ENCODE measurements at regions not wholly inside any gene's neighbourhood (a gene's known extent, or its start where the extent isn't known, plus 50 kb on each side); places are given as distances from the start of the nearest gene placed in this dataset.

DNA sequence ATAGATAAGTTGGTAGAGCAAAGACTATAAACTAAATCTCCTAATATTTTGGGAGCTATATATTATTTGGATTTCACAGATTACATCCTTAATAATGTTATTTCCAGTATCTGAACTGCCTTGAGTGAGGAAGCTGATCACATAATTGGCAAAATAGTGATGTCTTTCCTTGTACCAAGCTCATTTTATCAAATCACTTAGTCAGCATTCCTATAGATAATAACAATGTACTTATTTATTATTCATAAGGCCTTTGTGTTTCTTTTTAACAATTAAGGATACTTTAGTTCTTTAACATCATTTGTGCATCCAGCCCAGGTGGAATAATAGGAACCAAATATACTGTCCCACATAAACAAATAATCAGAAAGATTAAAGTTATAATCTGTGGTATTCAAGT lies 1093.6 kb downstream of the PCDH18 start:
- TF ChIP-seq, protein P1, sequence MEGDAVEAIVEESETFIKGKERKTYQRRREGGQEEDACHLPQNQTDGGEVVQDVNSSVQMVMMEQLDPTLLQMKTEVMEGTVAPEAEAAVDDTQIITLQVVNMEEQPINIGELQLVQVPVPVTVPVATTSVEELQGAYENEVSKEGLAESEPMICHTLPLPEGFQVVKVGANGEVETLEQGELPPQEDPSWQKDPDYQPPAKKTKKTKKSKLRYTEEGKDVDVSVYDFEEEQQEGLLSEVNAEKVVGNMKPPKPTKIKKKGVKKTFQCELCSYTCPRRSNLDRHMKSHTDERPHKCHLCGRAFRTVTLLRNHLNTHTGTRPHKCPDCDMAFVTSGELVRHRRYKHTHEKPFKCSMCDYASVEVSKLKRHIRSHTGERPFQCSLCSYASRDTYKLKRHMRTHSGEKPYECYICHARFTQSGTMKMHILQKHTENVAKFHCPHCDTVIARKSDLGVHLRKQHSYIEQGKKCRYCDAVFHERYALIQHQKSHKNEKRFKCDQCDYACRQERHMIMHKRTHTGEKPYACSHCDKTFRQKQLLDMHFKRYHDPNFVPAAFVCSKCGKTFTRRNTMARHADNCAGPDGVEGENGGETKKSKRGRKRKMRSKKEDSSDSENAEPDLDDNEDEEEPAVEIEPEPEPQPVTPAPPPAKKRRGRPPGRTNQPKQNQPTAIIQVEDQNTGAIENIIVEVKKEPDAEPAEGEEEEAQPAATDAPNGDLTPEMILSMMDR (IDR thresholded peaks at IDR 0.05; ENCODE audit: low read depth, low read length, poor library complexity, severe bottlenecking) = no peak
- TF ChIP-seq EZH2phosphoT487 (IDR thresholded peaks at IDR 0.05; ENCODE audit: borderline replicate concordance, low read length) = no peak
- Histone ChIP-seq H3K9me2 (replicated peaks; ENCODE audit: control insufficient read depth, low read length) (no peaks in the 10 kb centered on the region), H3K4me3 (ENCODE audit: low read length) (no peak overlapping the region), H3F3A (ENCODE audit: control insufficient read depth, insufficient read depth) (no peaks in the 10 kb centered on the region), H3K27ac (ENCODE audit: low read depth, low read length) (no peak overlapping the region), H3K4me1 (ENCODE audit: control insufficient read depth, low read length) (no peaks in the 10 kb centered on the region), H3K9me3 (ENCODE audit: control insufficient read depth, insufficient read depth, low read length) (peaks cover 6% of the 10 kb centered on the region; the same call in 1 of the 2 replicates), H3K27me3 (ENCODE audit: control insufficient read depth, low read length) (no peaks in the 10 kb centered on the region), H3K4me2 (ENCODE audit: low read length) (no peak overlapping the region), H3K36me3 (ENCODE audit: control insufficient read depth, low read length) (no peaks in the 10 kb centered on the region), H4K20me1 (ENCODE audit: control insufficient read depth, insufficient read depth, low read depth, low read length) (no peaks in the 10 kb centered on the region), H3K79me2 (ENCODE audit: control insufficient read depth, low read length) (no peaks in the 10 kb centered on the region)

DNA sequence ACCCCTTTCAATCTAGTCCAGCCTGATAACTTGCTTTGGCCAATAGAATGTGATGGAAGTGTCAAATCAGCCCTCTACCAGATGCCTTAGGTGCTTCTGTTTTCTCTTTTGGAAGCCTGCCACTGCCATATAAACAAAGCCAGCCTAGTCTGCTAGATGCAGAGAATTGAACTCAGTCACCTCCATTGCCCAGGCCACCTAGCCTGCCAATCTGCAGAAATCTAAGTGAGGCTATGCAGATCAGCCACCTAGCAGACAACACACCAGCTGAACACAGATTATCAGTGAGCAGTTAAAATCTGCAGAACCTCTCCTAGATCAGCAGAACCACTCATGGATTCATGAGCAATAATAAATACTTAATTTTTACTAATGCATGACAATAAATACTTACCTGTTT lies 1108.2 kb downstream of the PCDH18 start:
- Histone ChIP-seq H3K9me2 (replicated peaks; ENCODE audit: control insufficient read depth, low read length) (no peaks in the 10 kb centered on the region), H3K4me1 (ENCODE audit: control insufficient read depth, low read length) (no peaks in the 10 kb centered on the region), H3K79me2 (ENCODE audit: control insufficient read depth, low read length) (no peaks in the 10 kb centered on the region), H3K9me3 (ENCODE audit: control insufficient read depth, insufficient read depth, low read length) (no peaks in the 10 kb centered on the region), H3K4me2 (ENCODE audit: low read length) (no peak overlapping the region), H3K4me3 (ENCODE audit: low read length) (no peak overlapping the region), H3F3A (ENCODE audit: control insufficient read depth, insufficient read depth) (no peaks in the 10 kb centered on the region), H3K27ac (ENCODE audit: low read depth, low read length) (no peak overlapping the region), H4K20me1 (ENCODE audit: control insufficient read depth, insufficient read depth, low read depth, low read length) (no peaks in the 10 kb centered on the region), H3K27me3 (ENCODE audit: control insufficient read depth, low read length) (no peaks in the 10 kb centered on the region), H3K36me3 (ENCODE audit: control insufficient read depth, low read length) (no peaks in the 10 kb centered on the region)
- TF ChIP-seq EZH2phosphoT487 (IDR thresholded peaks at IDR 0.05; ENCODE audit: borderline replicate concordance, low read length) = no peak
- TF ChIP-seq, protein P1 (IDR thresholded peaks at IDR 0.05; ENCODE audit: low read depth, low read length, poor library complexity, severe bottlenecking) = no peak

DNA sequence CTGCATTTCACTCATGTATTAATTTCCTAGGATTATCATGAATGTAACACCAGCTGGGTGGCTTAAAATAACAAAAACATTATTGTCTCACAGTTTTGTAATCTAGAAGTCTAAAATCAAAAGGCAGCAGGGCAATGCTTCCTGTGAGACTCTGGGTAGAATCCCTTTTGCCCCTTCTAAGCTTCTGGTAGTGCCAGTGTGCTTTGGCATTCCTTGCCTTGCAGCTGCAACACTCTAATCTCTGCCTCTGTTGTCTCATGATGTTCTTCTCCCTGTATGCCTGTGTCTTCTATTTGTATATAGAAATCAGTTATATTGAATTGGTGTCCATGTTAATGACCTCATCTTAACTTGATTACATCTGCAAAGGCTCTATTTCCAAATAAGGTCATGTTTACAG lies 1117.3 kb downstream of the PCDH18 start:
- Histone ChIP-seq H3K27me3 (ENCODE audit: control insufficient read depth, low read length) (no peaks in the 10 kb centered on the region), H3K4me1 (ENCODE audit: control insufficient read depth, low read length) (no peaks in the 10 kb centered on the region), H3K27ac (ENCODE audit: low read depth, low read length) (no peak overlapping the region), H3K4me3 (ENCODE audit: low read length) (no peak overlapping the region), H3F3A (ENCODE audit: control insufficient read depth, insufficient read depth) (no peaks in the 10 kb centered on the region), H3K9me3 (ENCODE audit: control insufficient read depth, insufficient read depth, low read length) (no peaks in the 10 kb centered on the region), H3K4me2 (ENCODE audit: low read length) (no peak overlapping the region), H3K36me3 (ENCODE audit: control insufficient read depth, low read length) (no peaks in the 10 kb centered on the region), H4K20me1 (ENCODE audit: control insufficient read depth, insufficient read depth, low read depth, low read length) (no peaks in the 10 kb centered on the region), H3K79me2 (ENCODE audit: control insufficient read depth, low read length) (no peaks in the 10 kb centered on the region), H3K9me2 (replicated peaks; ENCODE audit: control insufficient read depth, low read length) (no peaks in the 10 kb centered on the region)
- no peak for TF ChIP-seq EZH2phosphoT487 (IDR thresholded peaks at IDR 0.05; ENCODE audit: borderline replicate concordance, low read length)
- TF ChIP-seq, protein P1 (IDR thresholded peaks at IDR 0.05; ENCODE audit: low read depth, low read length, poor library complexity, severe bottlenecking) = no peak

DNA sequence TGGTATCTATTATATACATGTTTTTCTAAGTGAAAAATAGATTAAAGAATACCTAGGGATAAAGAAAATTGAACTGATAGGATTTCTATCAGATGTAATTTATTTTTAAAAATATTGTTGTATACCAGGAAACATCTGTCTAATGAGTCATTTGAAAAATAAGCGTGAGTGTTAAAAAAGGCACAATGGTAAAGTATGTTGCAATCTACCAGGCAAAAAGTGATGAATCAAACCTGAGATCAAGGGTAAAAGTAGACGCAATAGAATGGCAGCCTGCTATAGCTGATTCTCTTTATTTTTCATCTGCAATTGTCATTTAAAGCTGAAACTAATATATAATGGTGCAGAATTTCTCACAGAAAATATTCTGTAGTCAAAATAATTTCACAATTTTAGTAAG lies 1119.6 kb downstream of the PCDH18 start:
- Histone ChIP-seq H3F3A (ENCODE audit: control insufficient read depth, insufficient read depth) (no peaks in the 10 kb centered on the region), H3K4me2 (ENCODE audit: low read length) (no peak overlapping the region)

More for the DNA sequence above, 1119.6 kb downstream of the PCDH18 start:
- H3K9me2 ChIP-seq (replicated peaks; ENCODE audit: control insufficient read depth, low read length) = no peaks in the 10 kb centered on the region
- H3K4me3 ChIP-seq (ENCODE audit: low read length) = no peak overlapping the region
- H3K4me1 ChIP-seq (ENCODE audit: control insufficient read depth, low read length) = no peaks in the 10 kb centered on the region
- no peaks in the 10 kb centered on the region for H3K79me2 ChIP-seq (ENCODE audit: control insufficient read depth, low read length)
- no peaks in the 10 kb centered on the region for H4K20me1 ChIP-seq (ENCODE audit: control insufficient read depth, insufficient read depth, low read depth, low read length)
- TF ChIP-seq EZH2phosphoT487 (IDR thresholded peaks at IDR 0.05; ENCODE audit: borderline replicate concordance, low read length) = no peak
- TF ChIP-seq, protein P1 (IDR thresholded peaks at IDR 0.05; ENCODE audit: low read depth, low read length, poor library complexity, severe bottlenecking) = no peak
- no peak overlapping the region for H3K27ac ChIP-seq (ENCODE audit: low read depth, low read length)
- H3K36me3 ChIP-seq (ENCODE audit: control insufficient read depth, low read length) = no peaks in the 10 kb centered on the region
- no peaks in the 10 kb centered on the region for H3K27me3 ChIP-seq (ENCODE audit: control insufficient read depth, low read length)
- H3K9me3 ChIP-seq (ENCODE audit: control insufficient read depth, insufficient read depth, low read length) = no peaks in the 10 kb centered on the region
